ENCODE measurements at regions not wholly inside any gene's neighbourhood (a gene's known extent, or its start where the extent isn't known, plus 50 kb on each side); places are given as distances from the start of the nearest gene placed in this dataset.

GRCh38 chr4:23015821-23016220 is 323.1 kb downstream of the GBA3 start:
- peak; percentile 85 for DNase-seq

- DNase-seq = no peak
These were observed 316.4 kb downstream of the GBA3 start for GRCh38 chr4:23009093-23009492.

GRCh38 chr4:23006756-23007155 is 314.0 kb downstream of the GBA3 start:
- DNase-seq = peak; percentile 88

- DNase-seq = no peak
These were observed 313.0 kb downstream of the GBA3 start for GRCh38 chr4:23005691-23006090.

- no peak for DNase-seq
These were observed 308.7 kb downstream of the GBA3 start for GRCh38 chr4:23001478-23001877.

GRCh38 chr4:22999419-22999818 is 306.7 kb downstream of the GBA3 start:
- no peak for DNase-seq

- DNase-seq = no peak
These were observed 304.9 kb downstream of the GBA3 start for GRCh38 chr4:22997358-22998224.

- no peak for DNase-seq
These were observed 298.8 kb downstream of the GBA3 start for GRCh38 chr4:22991576-22991975.

GRCh38 chr4:22988526-22988925 is 295.8 kb downstream of the GBA3 start:
- peak; percentile 44 for DNase-seq

GRCh38 chr4:22987870-22988269 is 295.1 kb downstream of the GBA3 start:
- DNase-seq = peak; percentile 90

- peak; percentile 26 for DNase-seq
These were observed 294.1 kb downstream of the GBA3 start for GRCh38 chr4:22986881-22987280.

- no peak for DNase-seq
These were observed 293.5 kb downstream of the GBA3 start for GRCh38 chr4:22986262-22986661.

- no peak for DNase-seq
These were observed 291.7 kb downstream of the GBA3 start for GRCh38 chr4:22984390-22984789.

GRCh38 chr4:22978656-22979055 is 285.9 kb downstream of the GBA3 start:
- DNase-seq = no peak

- no peak for DNase-seq
These were observed 277.9 kb downstream of the GBA3 start for GRCh38 chr4:22970665-22971064.

- peak; percentile 92 for DNase-seq
These were observed 276.7 kb downstream of the GBA3 start for GRCh38 chr4:22969287-22969896.

- DNase-seq = peak; percentile 62
These were observed 269.6 kb downstream of the GBA3 start for GRCh38 chr4:22962295-22962694.

GRCh38 chr4:22959483-22959882 is 266.7 kb downstream of the GBA3 start:
- no peak for DNase-seq

GRCh38 chr4:22957774-22958309 is 265.1 kb downstream of the GBA3 start:
- DNase-seq = no peak

GRCh38 chr4:22949161-22949855 is 256.6 kb downstream of the GBA3 start:
- DNase-seq = no peak

- no peak for DNase-seq
These were observed 255.1 kb downstream of the GBA3 start for GRCh38 chr4:22947851-22948250.

GRCh38 chr4:22942920-22943559 is 250.3 kb downstream of the GBA3 start:
- DNase-seq = no peak

Data from fibroblast of skin of right quadriceps (primary cell).